SJSA1 (cell line): ENCODE measurements at regions not wholly inside any gene's neighbourhood (a gene's known extent, or its start where the extent isn't known, plus 50 kb on each side); places are given as distances from the start of the nearest gene placed in this dataset.

Source experiments
- DNase-seq, 2 experiments: peaks; one replicate each; pipeline ENCODE4 v3.0.0-alpha.2; 2015 to 2020; ENCODE audit warnings: low spot score in 2 of 2, low read depth in 1 of 2
- H3K27ac ChIP-seq: fragments of 250-450 bp; sonication (Bioruptor Pico); 2 replicates; pipeline ENCODE4 v1.5.1; 2020; ENCODE audit warnings: mild to moderate bottlenecking, moderate library complexity
- H3K27me3 ChIP-seq: fragments of 250-450 bp; sonication (Bioruptor Pico); replicated peaks from 2 replicates; pipeline ENCODE4 v1.5.1; 2020; ENCODE audit warnings: mild to moderate bottlenecking, moderate library complexity
- H3K36me3 ChIP-seq: fragments of 250-450 bp; sonication (Bioruptor Pico); 2 replicates; pipeline ENCODE4 v1.5.1; 2020; ENCODE audit warnings: mild to moderate bottlenecking
- H3K4me1 ChIP-seq: fragments of 250-450 bp; sonication (Bioruptor Pico); replicated peaks from 2 replicates; pipeline ENCODE4 v1.6.1; 2021; ENCODE audit warnings: mild to moderate bottlenecking
- H3K4me3 ChIP-seq: fragments of 250-450 bp; sonication (Bioruptor Pico); 2 replicates; pipeline ENCODE4 v1.5.1; 2020; ENCODE audit warnings: mild to moderate bottlenecking
- H3K9me3 ChIP-seq: fragments of 250-450 bp; sonication (Bioruptor Pico); replicated peaks from 2 replicates; pipeline ENCODE4 v1.5.1; 2020; ENCODE audit warnings: mild to moderate bottlenecking

- H3K27me3 ChIP-seq = no peaks in the 10 kb centered on the region
- H3K4me3 ChIP-seq = no peak overlapping the region
- H3K36me3 ChIP-seq = no peaks in the 10 kb centered on the region
- peak in 1 of 2 experiments; percentile 59 for DNase-seq
- H3K9me3 ChIP-seq = peaks cover 4% of the 10 kb centered on the region; the same call in 1 of the 2 replicates
- peaks cover 18% of the 10 kb centered on the region for H3K4me1 ChIP-seq
- peak overlapping the region; percentile 57 for H3K27ac ChIP-seq
These were observed 128.5 kb downstream of the METTL4 start for GRCh38 chr18:2442726-2443275.

- Histone ChIP-seq H3K4me1 (peaks cover 18% of the 10 kb centered on the region), H3K27me3 (no peaks in the 10 kb centered on the region), H3K9me3 (peaks cover 4% of the 10 kb centered on the region; the same call in 1 of the 2 replicates), H3K36me3 (no peaks in the 10 kb centered on the region), H3K27ac (no peak overlapping the region), H3K4me3 (no peak overlapping the region)
- DNase-seq = no peak
These were observed 127.0 kb downstream of the METTL4 start for GRCh38 chr18:2444201-2444875.

GRCh38 chr18:2448565-2449151 is 122.6 kb downstream of the METTL4 start:
- Histone ChIP-seq H3K27ac (peak overlapping the region; percentile 8; the same call in 1 of the 2 replicates), H3K27me3 (no peaks in the 10 kb centered on the region), H3K4me1 (no peaks in the 10 kb centered on the region; the same call in 1 of the 2 replicates), H3K36me3 (no peaks in the 10 kb centered on the region), H3K4me3 (no peak overlapping the region), H3K9me3 (no peaks in the 10 kb centered on the region)
- peak in 1 of 2 experiments; percentile 14 for DNase-seq

DNA sequence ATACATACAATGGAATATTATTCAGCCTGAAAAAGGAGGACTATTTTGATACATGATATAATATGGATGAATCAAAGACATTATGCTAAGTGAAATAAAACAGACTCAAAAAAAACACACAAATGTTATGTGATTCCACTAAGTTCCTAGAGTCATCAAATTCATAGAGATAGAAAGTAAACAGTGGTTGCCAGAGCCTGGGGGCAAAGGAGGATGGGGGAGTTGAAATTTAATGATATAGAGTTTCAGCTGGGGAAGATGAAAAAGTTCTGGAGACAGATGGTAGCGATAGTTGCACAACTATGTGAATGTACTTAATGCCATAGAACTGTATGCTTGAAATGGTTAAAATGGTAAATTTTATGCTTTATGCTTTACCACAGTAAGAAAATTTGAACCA is 119.7 kb downstream of the METTL4 start:
- H3K9me3 ChIP-seq = peaks cover 3% of the 10 kb centered on the region; the same call in 1 of the 2 replicates
- no peaks in the 10 kb centered on the region for H3K36me3 ChIP-seq
- no peak for DNase-seq
- no peak overlapping the region for H3K27ac ChIP-seq
- H3K27me3 ChIP-seq = no peaks in the 10 kb centered on the region
- H3K4me3 ChIP-seq = no peak overlapping the region
- H3K4me1 ChIP-seq = no peaks in the 10 kb centered on the region; the same call in 1 of the 2 replicates

DNA sequence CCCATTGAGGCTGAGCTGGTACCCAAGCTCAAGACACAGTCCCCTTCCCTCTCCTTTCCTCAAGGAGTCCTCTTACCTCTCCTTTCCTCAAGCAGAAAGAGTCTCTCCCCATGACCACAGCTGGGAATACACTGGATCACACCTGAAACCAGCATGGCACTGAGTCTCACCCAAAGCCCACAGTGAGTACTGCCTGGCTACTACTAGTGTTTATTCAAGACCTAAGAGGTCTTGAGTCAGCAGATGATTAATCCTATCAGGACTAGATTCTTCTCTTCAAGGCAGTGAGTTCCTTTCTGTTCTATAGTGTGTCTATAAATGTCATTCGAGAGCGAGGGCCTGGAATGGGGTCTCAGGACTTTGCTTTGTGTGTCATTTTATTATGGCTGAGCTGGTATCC is 111.4 kb downstream of the METTL4 start:
- H3K4me1 ChIP-seq = 0 out of 2 replicates have a peak, but pooled peaks cover 3% of the 10 kb centered on the region
- H3K27ac ChIP-seq = no peak overlapping the region
- no peaks in the 10 kb centered on the region for H3K27me3 ChIP-seq
- DNase-seq = no peak
- peaks cover 3% of the 10 kb centered on the region; the same call in 1 of the 2 replicates for H3K9me3 ChIP-seq
- no peaks in the 10 kb centered on the region for H3K36me3 ChIP-seq
- no peak overlapping the region for H3K4me3 ChIP-seq

DNA sequence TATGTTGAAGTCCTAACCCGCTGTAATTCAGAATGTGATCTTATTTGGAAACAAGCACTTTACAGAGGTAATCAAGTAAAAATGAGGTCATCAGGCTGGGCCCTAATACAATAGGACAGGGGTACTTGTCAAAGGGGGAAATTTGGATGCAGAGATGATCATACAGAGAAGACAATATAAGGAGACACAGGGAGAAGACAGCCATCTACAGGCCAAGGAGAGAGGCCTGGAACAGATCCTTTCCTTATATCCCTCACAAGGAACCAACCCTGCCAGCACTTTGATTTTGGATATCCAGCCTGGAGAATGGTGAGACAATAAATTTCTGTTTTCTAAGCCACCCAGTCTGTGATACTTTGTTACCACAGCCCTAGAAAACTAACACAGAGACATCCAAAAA is 104.3 kb downstream of the METTL4 start:
- Histone ChIP-seq H3K9me3 (no peaks in the 10 kb centered on the region; the same call in 1 of the 2 replicates), H3K27me3 (no peaks in the 10 kb centered on the region), H3K27ac (no peak overlapping the region), H3K4me3 (no peak overlapping the region), H3K36me3 (no peaks in the 10 kb centered on the region), H3K4me1 (no peaks in the 10 kb centered on the region)
- DNase-seq = no peak

DNA sequence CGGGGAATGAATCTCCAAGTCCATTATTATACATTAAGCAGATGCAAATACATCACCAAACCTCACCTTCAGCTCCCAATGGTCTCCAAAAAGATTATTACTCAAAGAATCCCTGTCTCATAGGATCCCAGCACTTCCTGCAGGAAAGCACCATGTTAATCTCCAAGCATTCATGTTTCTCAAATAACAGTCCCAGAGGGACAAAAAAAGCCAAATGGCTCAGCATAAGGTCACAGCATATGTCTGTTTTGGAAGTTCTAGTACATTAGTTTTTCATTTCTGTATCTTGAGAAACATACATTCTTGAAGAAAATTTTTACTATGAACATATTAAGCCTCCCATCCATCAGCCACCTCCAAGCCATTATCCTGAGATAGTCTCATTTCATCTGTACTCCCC is 103.3 kb downstream of the METTL4 start:
- no peak for DNase-seq
- H3K4me3 ChIP-seq = no peak overlapping the region
- H3K4me1 ChIP-seq = no peaks in the 10 kb centered on the region

GRCh38 chr18:2471523-2471922 is 99.8 kb downstream of the METTL4 start:
- H3K4me3 ChIP-seq = no peak overlapping the region
- H3K9me3 ChIP-seq = no peaks in the 10 kb centered on the region; the same call in 1 of the 2 replicates
- no peaks in the 10 kb centered on the region for H3K36me3 ChIP-seq
- H3K27ac ChIP-seq = no peak overlapping the region
- DNase-seq = no peak
- no peaks in the 10 kb centered on the region for H3K27me3 ChIP-seq
- H3K4me1 ChIP-seq = no peaks in the 10 kb centered on the region

More for the DNA sequence above, 103.3 kb downstream of the METTL4 start:
- H3K27ac ChIP-seq = no peak overlapping the region
- H3K36me3 ChIP-seq = no peaks in the 10 kb centered on the region
- no peaks in the 10 kb centered on the region; the same call in 1 of the 2 replicates for H3K9me3 ChIP-seq
- H3K27me3 ChIP-seq = no peaks in the 10 kb centered on the region

DNA sequence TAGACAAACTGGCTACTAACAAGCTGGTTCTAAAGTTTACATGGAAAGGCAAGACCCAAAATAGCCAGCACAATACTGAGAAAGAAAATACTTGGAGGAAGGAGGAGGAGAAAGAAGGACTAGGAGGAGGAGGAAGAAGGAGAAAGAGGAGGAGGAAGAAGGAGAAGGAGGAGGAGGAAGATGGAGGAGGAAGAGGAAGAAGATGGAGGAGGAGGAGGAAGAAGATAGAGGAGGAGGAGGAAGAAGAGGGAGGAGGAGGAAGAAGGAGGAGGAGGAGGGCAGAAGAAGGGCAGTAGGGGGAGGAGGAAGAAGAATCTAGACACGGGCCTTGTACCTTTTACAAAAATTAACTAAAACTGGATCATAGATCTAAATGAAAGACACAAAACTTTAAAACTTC is 92.6 kb downstream of the METTL4 start:
- H3K4me1 ChIP-seq = peaks cover 22% of the 10 kb centered on the region
- no peaks in the 10 kb centered on the region for H3K36me3 ChIP-seq
- no peaks in the 10 kb centered on the region for H3K9me3 ChIP-seq
- no peak overlapping the region for H3K27ac ChIP-seq
- H3K27me3 ChIP-seq = no peaks in the 10 kb centered on the region
- DNase-seq = no peak
- H3K4me3 ChIP-seq = no peak overlapping the region

GRCh38 chr18:2480536-2480935 is 90.8 kb downstream of the METTL4 start:
- H3K9me3 ChIP-seq = no peaks in the 10 kb centered on the region
- DNase-seq = peak in 1 of 2 experiments; percentile 86
- H3K27ac ChIP-seq = peak overlapping the region; percentile 24
- H3K36me3 ChIP-seq = no peaks in the 10 kb centered on the region
- no peak overlapping the region for H3K4me3 ChIP-seq
- H3K27me3 ChIP-seq = no peaks in the 10 kb centered on the region
- H3K4me1 ChIP-seq = peaks cover 23% of the 10 kb centered on the region

DNA sequence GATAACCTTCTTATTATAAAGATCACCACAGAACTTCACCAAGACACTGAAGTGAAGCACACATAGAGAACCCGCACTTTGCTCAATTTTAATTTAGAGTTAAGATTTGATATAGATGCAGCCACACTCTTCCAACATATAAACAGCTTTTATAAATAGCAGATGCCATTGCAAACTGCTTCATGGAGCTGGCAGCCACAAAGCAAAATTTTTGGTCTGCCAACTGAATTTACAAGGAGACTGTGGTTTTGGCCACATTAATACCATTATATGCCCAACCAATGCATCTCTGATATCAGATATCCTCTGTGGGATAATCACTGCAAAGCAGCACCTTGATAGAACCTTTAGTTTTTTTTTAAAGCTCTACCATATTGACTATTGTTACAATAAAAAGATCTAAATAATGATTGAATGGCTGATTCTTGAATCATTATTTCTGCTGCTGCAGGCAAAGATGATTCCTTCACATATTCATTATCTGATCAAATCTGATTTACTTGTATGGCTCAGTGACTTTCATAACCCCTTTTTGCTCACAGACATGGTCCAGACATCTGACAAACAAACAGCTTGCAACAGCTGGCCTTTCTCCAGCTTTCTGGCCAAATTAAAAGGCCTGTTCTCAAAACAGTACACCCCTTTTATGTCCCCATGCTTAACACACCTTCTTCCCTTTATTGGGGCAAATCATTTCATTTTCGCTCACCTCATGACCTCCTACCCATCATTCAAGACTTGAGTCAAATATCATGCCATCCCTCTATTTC is 88.4 kb downstream of the METTL4 start:
- no peaks in the 10 kb centered on the region for H3K27me3 ChIP-seq
- DNase-seq = no peak
- H3K27ac ChIP-seq = no peak overlapping the region
- H3K36me3 ChIP-seq = no peaks in the 10 kb centered on the region
- H3K4me3 ChIP-seq = no peak overlapping the region
- peaks cover 47% of the 10 kb centered on the region for H3K4me1 ChIP-seq
- no peaks in the 10 kb centered on the region for H3K9me3 ChIP-seq

GRCh38 chr18:2485983-2486382 is 85.3 kb downstream of the METTL4 start:
- DNase-seq = no peak
- H3K36me3 ChIP-seq = no peaks in the 10 kb centered on the region
- H3K9me3 ChIP-seq = no peaks in the 10 kb centered on the region
- H3K4me3 ChIP-seq = no peak overlapping the region
- peaks cover 38% of the 10 kb centered on the region for H3K4me1 ChIP-seq
- H3K27ac ChIP-seq = peak overlapping the region; percentile 40
- H3K27me3 ChIP-seq = no peaks in the 10 kb centered on the region

DNA sequence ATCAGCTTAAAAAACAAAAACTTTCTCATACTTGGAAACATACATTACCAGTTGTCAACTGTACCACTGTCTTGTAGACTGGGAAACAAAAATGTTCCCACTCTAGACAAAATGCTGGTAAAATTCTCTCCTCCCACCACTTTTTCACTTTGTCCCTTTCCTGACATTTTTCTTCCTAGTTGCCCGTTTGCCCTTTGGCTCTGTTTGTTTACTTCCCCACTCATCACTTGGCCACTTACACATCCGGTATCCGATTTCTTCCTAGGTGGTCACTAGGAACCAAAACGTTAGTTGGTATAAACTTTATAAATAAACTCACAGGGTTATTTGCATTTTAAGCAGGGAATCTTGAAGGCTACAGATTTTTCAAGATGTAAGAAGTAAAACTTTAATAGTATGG is 84.9 kb downstream of the METTL4 start:
- H3K27me3 ChIP-seq = no peaks in the 10 kb centered on the region
- no peak overlapping the region for H3K4me3 ChIP-seq
- peak; percentile 65 to 81 for DNase-seq
- H3K36me3 ChIP-seq = no peaks in the 10 kb centered on the region
- H3K9me3 ChIP-seq = no peaks in the 10 kb centered on the region
- H3K4me1 ChIP-seq = peaks cover 33% of the 10 kb centered on the region
- peak overlapping the region; percentile 40 for H3K27ac ChIP-seq
